Endothelial cell of umbilical vein (primary cell): ENCODE measurements at regions not wholly inside any gene's neighbourhood (a gene's known extent, or its start where the extent isn't known, plus 50 kb on each side); places are given as distances from the start of the nearest gene placed in this dataset.

ENCODE experiments used
- CTCF ChIP-seq, 2 donors: IDR thresholded peaks; 1 replicate in 1 of 2; 2 replicates in 1 of 2; pipeline ENCODE4 v1.5.1; 2011; ENCODE audit warnings: low read length in 2 of 2, mild to moderate bottlenecking in 2 of 2, moderate library complexity in 2 of 2, control low read depth in 1 of 2, inconsistent platforms in 1 of 2, low read depth in 1 of 2; ENCODE audit not compliant: insufficient read depth in 1 of 2; ENCODE audit errors: extremely low read depth in 1 of 2
- POLR2A ChIP-seq: IDR thresholded peaks from 2 replicates; pipeline ENCODE4 v1.6.1; 2012; ENCODE audit warnings: low read depth, mild to moderate bottlenecking, control low read depth, low read length
- POLR2AphosphoS5 ChIP-seq: IDR thresholded peaks from 2 replicates; pipeline ENCODE4 v1.6.1; 2012; ENCODE audit warnings: low read depth, mild to moderate bottlenecking, control low read depth, low read length, moderate library complexity; ENCODE audit not compliant: insufficient read depth

GRCh38 chr3:106049821-106050220 is 181.0 kb upstream of the CBLB start:
- TF ChIP-seq POLR2AphosphoS5: no peak
- no peak for TF ChIP-seq CTCF (IDR thresholded peaks at IDR 0.05; ENCODE audit: extremely low read depth in 1 of 2, insufficient read depth in 1 of 2, low read depth in 1 of 2, low read length in 2 of 2)
- no peak for TF ChIP-seq POLR2A
